Colonic mucosa (tissue), 4 donors: ENCODE measurements at regions not wholly inside any gene's neighbourhood (a gene's known extent, or its start where the extent isn't known, plus 50 kb on each side); places are given as distances from the start of the nearest gene placed in this dataset.

Experiments
- DNase-seq: peaks from one replicate; pipeline ENCODE4 v3.0.0-alpha.2; 2020
- H3K27ac ChIP-seq: fragments of 200-600 bp; one replicate; pipeline ENCODE4 v1.8.0; 2021
- H3K27me3 ChIP-seq: fragments of 200-600 bp; one replicate; pipeline ENCODE4 v1.8.0; 2021
- H3K36me3 ChIP-seq: fragments of 200-600 bp; one replicate; pipeline ENCODE4 v1.8.0; 2021
- H3K4me1 ChIP-seq: fragments of 200-600 bp; one replicate; pipeline ENCODE4 v1.8.0; 2021; ENCODE audit warnings: mild to moderate bottlenecking
- H3K4me3 ChIP-seq: fragments of 200-600 bp; one replicate; pipeline ENCODE4 v1.8.0; 2021
- H3K9ac ChIP-seq, 2 donors: one replicate each; pipeline ENCODE4 v1.7.0; 2013; ENCODE audit warnings: control low read depth in 2 of 2, low read depth in 2 of 2, low read length in 2 of 2
- H3K9me3 ChIP-seq: fragments of 200-600 bp; one replicate; pipeline ENCODE4 v1.8.0; 2021
- CTCF ChIP-seq: fragments of 200-600 bp; IDR thresholded peaks from one replicate; pipeline ENCODE4 v1.8.0; 2022; ENCODE audit warnings: antibody characterized with exemption, mild to moderate bottlenecking
- intact Hi-C: fragments of 100-400 bp; cut with DNase I; formaldehyde crosslinking; loops from one replicate; pipeline ENCODE4 v1.14.1; 2022
- donor health status: healthy.
- donor health status: DM: no; HTN: no; CAD: no.
- donor health status: DM: no; HTN: no; CAD: no.

- Histone ChIP-seq H3K4me1 (no peaks in the 10 kb centered on the region), H3K27ac (no peak overlapping the region), H3K9me3 (no peaks in the 10 kb centered on the region), H3K4me3 (no peak overlapping the region), H3K9ac (no peak overlapping the region), H3K36me3 (no peaks in the 10 kb centered on the region), H3K27me3 (no peaks in the 10 kb centered on the region)
- no peak for DNase-seq
- no peak for TF ChIP-seq CTCF
- intact Hi-C loops = no loop called here
These were observed 148.5 kb upstream of the RPS23 start for GRCh38 chr5:82426464-82427154.

- Histone ChIP-seq H3K4me3 (no peak overlapping the region), H3K9ac (no peak overlapping the region), H3K27ac (no peak overlapping the region), H3K9me3 (no peaks in the 10 kb centered on the region), H3K4me1 (no peaks in the 10 kb centered on the region), H3K36me3 (no peaks in the 10 kb centered on the region), H3K27me3 (no peaks in the 10 kb centered on the region)
- DNase-seq = no peak
- no peak for TF ChIP-seq CTCF
- intact Hi-C loops = no loop called here
These were observed 147.4 kb upstream of the RPS23 start for GRCh38 chr5:82425591-82425990.

GRCh38 chr5:82424211-82424610 lies 146.1 kb upstream of the RPS23 start:
- H3K27ac ChIP-seq = no peak overlapping the region
- no peak for DNase-seq
- no peaks in the 10 kb centered on the region for H3K9me3 ChIP-seq
- no peak overlapping the region for H3K9ac ChIP-seq
- H3K36me3 ChIP-seq = no peaks in the 10 kb centered on the region
- H3K4me1 ChIP-seq = no peaks in the 10 kb centered on the region
- H3K27me3 ChIP-seq = no peaks in the 10 kb centered on the region
- no peak for TF ChIP-seq CTCF
- H3K4me3 ChIP-seq = no peak overlapping the region
- intact Hi-C loops = no loop called here

GRCh38 chr5:82422751-82423181 lies 144.6 kb upstream of the RPS23 start:
- Histone ChIP-seq H3K4me3 (no peak overlapping the region), H3K36me3 (no peaks in the 10 kb centered on the region), H3K9me3 (no peaks in the 10 kb centered on the region), H3K27me3 (no peaks in the 10 kb centered on the region), H3K27ac (no peak overlapping the region), H3K9ac (no peak overlapping the region), H3K4me1 (no peaks in the 10 kb centered on the region)
- DNase-seq = no peak
- intact Hi-C loops = no loop called here
- no peak for TF ChIP-seq CTCF

GRCh38 chr5:82422001-82422740 lies 144.0 kb upstream of the RPS23 start:
- H3K4me3 ChIP-seq = no peak overlapping the region
- H3K9ac ChIP-seq = no peak overlapping the region
- no peaks in the 10 kb centered on the region for H3K9me3 ChIP-seq
- no peak for TF ChIP-seq CTCF
- intact Hi-C loops = no loop called here
- H3K27me3 ChIP-seq = no peaks in the 10 kb centered on the region
- H3K4me1 ChIP-seq = no peaks in the 10 kb centered on the region
- no peak overlapping the region for H3K27ac ChIP-seq
- H3K36me3 ChIP-seq = no peaks in the 10 kb centered on the region
- DNase-seq = no peak
